ENCODE measurements at regions not wholly inside any gene's neighbourhood (a gene's known extent, or its start where the extent isn't known, plus 50 kb on each side); places are given as distances from the start of the nearest gene placed in this dataset.

DNA sequence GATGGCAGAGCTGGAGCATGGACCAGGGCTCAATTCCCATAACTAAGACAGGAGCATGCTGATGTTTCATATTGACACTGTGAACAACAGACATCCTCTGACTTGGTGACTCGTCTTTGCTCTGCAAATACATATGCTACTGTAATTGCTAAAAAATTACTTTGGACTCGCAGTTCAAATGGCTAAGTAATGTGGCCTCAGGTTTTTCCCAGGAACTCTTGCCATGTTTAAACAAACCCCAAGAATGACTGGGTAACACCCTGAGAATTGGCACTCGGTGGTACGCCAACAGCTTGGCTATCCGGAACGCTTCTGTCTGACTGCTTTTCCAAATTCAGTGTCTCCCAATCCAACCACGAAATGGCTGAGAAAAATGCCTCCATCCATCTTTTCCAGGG, 456.7 kb upstream of the THBS1 start (continued):
- TF ChIP-seq ATF2 (CRISPR knock-in tag; IDR thresholded peaks at IDR 0.05; ENCODE audit: borderline replicate concordance, low read depth), result no peak
- TF ChIP-seq, protein P1, sequence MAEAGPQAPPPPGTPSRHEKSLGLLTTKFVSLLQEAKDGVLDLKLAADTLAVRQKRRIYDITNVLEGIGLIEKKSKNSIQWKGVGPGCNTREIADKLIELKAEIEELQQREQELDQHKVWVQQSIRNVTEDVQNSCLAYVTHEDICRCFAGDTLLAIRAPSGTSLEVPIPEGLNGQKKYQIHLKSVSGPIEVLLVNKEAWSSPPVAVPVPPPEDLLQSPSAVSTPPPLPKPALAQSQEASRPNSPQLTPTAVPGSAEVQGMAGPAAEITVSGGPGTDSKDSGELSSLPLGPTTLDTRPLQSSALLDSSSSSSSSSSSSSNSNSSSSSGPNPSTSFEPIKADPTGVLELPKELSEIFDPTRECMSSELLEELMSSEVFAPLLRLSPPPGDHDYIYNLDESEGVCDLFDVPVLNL (CRISPR knock-in tag; IDR thresholded peaks at IDR 0.05; ENCODE audit: borderline replicate concordance, low read depth), result no peak
- TF ChIP-seq, protein P2, sequence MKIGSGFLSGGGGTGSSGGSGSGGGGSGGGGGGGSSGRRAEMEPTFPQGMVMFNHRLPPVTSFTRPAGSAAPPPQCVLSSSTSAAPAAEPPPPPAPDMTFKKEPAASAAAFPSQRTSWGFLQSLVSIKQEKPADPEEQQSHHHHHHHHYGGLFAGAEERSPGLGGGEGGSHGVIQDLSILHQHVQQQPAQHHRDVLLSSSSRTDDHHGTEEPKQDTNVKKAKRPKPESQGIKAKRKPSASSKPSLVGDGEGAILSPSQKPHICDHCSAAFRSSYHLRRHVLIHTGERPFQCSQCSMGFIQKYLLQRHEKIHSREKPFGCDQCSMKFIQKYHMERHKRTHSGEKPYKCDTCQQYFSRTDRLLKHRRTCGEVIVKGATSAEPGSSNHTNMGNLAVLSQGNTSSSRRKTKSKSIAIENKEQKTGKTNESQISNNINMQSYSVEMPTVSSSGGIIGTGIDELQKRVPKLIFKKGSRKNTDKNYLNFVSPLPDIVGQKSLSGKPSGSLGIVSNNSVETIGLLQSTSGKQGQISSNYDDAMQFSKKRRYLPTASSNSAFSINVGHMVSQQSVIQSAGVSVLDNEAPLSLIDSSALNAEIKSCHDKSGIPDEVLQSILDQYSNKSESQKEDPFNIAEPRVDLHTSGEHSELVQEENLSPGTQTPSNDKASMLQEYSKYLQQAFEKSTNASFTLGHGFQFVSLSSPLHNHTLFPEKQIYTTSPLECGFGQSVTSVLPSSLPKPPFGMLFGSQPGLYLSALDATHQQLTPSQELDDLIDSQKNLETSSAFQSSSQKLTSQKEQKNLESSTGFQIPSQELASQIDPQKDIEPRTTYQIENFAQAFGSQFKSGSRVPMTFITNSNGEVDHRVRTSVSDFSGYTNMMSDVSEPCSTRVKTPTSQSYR (CRISPR knock-in tag; IDR thresholded peaks at IDR 0.05), result no peak
- TF ChIP-seq ATF3 (CRISPR knock-in tag; conservative IDR thresholded peaks at IDR 0.05), result no peak

- DNase-seq (ENCODE audit: low spot score), result no peak
- ATAC-seq, result no peak
- CTCF ChIA-PET, result interaction anchor here (1.2 kb wide), 2 partner anchors 33 to 456 kb away, joined by 4 to 7 read pairs; partner anchors contain the start of gene THBS1
- Mint-ChIP-seq H3K36me3 (no peaks in the 10 kb centered on the region), H3K27ac (no peak overlapping the region), H3K4me1 (peaks cover 16% of the 10 kb centered on the region), H3K9me3 (no peaks in the 10 kb centered on the region), H3K4me3 (no peak overlapping the region), H3K27me3 (ENCODE audit: low read depth) (no peaks in the 10 kb centered on the region)
- POLR2A ChIA-PET, result no interaction called here
- TF ChIP-seq FOXP1 (CRISPR knock-in tag; IDR thresholded peaks at IDR 0.05; ENCODE audit: borderline replicate concordance) (no peak), OVOL2 (CRISPR knock-in tag; IDR thresholded peaks at IDR 0.05; ENCODE audit: borderline replicate concordance) (no peak)
These were observed 456.2 kb upstream of the THBS1 start for GRCh38 chr15:39124553-39125171.

DNA sequence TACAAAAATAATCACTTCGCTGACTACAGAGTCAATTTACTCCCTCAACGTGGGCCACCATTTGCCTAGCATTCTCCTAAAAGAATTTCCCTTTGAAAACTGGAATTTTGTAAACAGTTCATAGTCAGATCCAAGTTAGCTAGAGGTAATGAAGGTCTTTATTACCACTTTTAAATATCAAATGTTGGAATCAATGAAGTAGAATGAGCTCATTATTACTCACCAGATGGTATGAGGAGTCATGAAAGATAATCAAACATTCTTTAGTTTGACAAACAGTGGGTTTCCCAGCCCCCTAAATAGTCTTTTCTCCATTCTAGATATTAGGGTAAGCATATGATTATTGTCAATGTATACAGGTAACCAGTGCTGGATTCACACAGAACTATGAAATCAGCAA, 455.7 kb upstream of the THBS1 start:
- CTCF ChIA-PET, result interaction anchor here (1.2 kb wide), 2 partner anchors 32 to 455 kb away, joined by 4 to 7 read pairs; partner anchors contain the start of gene THBS1
- H3K27me3 Mint-ChIP-seq (ENCODE audit: low read depth), result no peaks in the 10 kb centered on the region
- no peak overlapping the region for H3K4me3 Mint-ChIP-seq
- no peaks in the 10 kb centered on the region for H3K36me3 Mint-ChIP-seq
- no peaks in the 10 kb centered on the region for H3K9me3 Mint-ChIP-seq
- ATAC-seq, result no peak
- DNase-seq (ENCODE audit: low spot score), result no peak
- POLR2A ChIA-PET, result no interaction called here
- no peak for TF ChIP-seq SMAD3 (CRISPR knock-in tag; IDR thresholded peaks at IDR 0.05; ENCODE audit: borderline replicate concordance)
- TF ChIP-seq ZNF671 (CRISPR knock-in tag; IDR thresholded peaks at IDR 0.05), result no peak
- no peak for TF ChIP-seq ZNF138 (CRISPR knock-in tag; conservative IDR thresholded peaks at IDR 0.05)
- no peak for TF ChIP-seq TEAD4 (CRISPR knock-in tag; IDR thresholded peaks at IDR 0.05)
- no peak for TF ChIP-seq MYBL2 (CRISPR knock-in tag; IDR thresholded peaks at IDR 0.05)
- H3K27ac Mint-ChIP-seq, result no peak overlapping the region
- H3K4me1 Mint-ChIP-seq, result peaks cover 16% of the 10 kb centered on the region

- DNase-seq (ENCODE audit: low spot score) (peak; percentile 30), ATAC-seq (peak; percentile 60)
- TF ChIP-seq, protein P3, sequence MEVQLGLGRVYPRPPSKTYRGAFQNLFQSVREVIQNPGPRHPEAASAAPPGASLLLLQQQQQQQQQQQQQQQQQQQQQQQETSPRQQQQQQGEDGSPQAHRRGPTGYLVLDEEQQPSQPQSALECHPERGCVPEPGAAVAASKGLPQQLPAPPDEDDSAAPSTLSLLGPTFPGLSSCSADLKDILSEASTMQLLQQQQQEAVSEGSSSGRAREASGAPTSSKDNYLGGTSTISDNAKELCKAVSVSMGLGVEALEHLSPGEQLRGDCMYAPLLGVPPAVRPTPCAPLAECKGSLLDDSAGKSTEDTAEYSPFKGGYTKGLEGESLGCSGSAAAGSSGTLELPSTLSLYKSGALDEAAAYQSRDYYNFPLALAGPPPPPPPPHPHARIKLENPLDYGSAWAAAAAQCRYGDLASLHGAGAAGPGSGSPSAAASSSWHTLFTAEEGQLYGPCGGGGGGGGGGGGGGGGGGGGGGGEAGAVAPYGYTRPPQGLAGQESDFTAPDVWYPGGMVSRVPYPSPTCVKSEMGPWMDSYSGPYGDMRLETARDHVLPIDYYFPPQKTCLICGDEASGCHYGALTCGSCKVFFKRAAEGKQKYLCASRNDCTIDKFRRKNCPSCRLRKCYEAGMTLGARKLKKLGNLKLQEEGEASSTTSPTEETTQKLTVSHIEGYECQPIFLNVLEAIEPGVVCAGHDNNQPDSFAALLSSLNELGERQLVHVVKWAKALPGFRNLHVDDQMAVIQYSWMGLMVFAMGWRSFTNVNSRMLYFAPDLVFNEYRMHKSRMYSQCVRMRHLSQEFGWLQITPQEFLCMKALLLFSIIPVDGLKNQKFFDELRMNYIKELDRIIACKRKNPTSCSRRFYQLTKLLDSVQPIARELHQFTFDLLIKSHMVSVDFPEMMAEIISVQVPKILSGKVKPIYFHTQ (CRISPR knock-in tag; IDR thresholded peaks at IDR 0.05), result no peak
- TF ChIP-seq, protein P4, sequence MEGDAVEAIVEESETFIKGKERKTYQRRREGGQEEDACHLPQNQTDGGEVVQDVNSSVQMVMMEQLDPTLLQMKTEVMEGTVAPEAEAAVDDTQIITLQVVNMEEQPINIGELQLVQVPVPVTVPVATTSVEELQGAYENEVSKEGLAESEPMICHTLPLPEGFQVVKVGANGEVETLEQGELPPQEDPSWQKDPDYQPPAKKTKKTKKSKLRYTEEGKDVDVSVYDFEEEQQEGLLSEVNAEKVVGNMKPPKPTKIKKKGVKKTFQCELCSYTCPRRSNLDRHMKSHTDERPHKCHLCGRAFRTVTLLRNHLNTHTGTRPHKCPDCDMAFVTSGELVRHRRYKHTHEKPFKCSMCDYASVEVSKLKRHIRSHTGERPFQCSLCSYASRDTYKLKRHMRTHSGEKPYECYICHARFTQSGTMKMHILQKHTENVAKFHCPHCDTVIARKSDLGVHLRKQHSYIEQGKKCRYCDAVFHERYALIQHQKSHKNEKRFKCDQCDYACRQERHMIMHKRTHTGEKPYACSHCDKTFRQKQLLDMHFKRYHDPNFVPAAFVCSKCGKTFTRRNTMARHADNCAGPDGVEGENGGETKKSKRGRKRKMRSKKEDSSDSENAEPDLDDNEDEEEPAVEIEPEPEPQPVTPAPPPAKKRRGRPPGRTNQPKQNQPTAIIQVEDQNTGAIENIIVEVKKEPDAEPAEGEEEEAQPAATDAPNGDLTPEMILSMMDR (IDR thresholded peaks at IDR 0.05), result peak; percentile 57
- ChIA-PET CTCF (interaction anchor here (1.2 kb wide), 1 partner anchor 46 kb away, joined by 3 read pairs; no protein-coding TSS in a partner anchor), POLR2A (no interaction called here)
- Mint-ChIP-seq H3K36me3 (no peaks in the 10 kb centered on the region), H3K9me3 (no peaks in the 10 kb centered on the region), H3K27me3 (ENCODE audit: low read depth) (no peaks in the 10 kb centered on the region), H3K4me3 (no peak overlapping the region), H3K27ac (no peak overlapping the region), H3K4me1 (peaks cover 16% of the 10 kb centered on the region)
These were observed 455.0 kb upstream of the THBS1 start for GRCh38 chr15:39125904-39126303.
